ENCODE measurements at regions not wholly inside any gene's neighbourhood (a gene's known extent, or its start where the extent isn't known, plus 50 kb on each side); places are given as distances from the start of the nearest gene placed in this dataset.
"Not testable (repeated sequence)": the region's sequence is repeated elsewhere in the genome, so short reads cannot be mapped to it uniquely, and the experiment has no call there.

DNA sequence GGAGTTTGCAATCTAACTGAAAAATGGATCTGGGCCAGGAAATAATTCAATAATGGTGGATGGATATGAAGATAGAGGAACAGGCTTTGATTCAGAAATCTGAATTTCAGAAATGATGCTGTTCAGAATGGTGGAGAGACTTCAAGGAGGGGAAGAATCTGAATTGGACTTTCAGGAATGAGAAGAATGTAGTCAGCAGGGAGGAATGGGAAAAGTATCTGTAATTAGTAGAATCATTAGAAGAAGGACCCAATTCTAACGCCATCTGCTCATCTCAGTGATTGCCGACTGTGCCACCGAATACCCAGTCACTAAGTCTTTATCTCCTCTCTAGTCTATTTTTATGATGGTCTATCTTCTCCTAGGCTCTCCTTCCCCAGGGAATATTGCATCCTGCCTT, 363.2 kb downstream of the GALC start:
- ATAC-seq: no peak
- DNase-seq: no peak

GRCh38 chr14:87628780-87629179, 364.2 kb downstream of the GALC start:
- DNase-seq: no peak
- no peak for ATAC-seq

DNA sequence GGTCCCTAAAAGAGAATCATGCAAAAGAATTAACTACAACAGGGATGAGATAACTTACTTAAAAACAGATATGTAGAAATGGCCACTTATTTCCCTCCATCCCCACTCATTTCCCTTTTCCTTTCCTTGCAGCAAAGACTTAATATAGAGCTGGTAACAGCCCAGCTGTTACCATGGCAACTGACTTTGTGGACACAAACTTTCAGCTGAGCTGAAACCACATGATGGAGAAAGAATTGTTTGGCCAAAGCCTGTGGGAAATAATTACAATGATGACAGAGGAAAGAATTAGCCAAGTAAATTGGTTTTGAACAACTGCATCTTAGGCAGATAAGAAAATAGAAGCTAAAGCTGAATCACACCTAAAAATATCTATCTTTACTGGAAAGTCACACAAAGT, 364.9 kb downstream of the GALC start:
- DNase-seq: no peak
- ATAC-seq: no peak

GRCh38 chr14:87626266-87626665, 366.7 kb downstream of the GALC start:
- ATAC-seq (no peak), DNase-seq (no peak)

DNA sequence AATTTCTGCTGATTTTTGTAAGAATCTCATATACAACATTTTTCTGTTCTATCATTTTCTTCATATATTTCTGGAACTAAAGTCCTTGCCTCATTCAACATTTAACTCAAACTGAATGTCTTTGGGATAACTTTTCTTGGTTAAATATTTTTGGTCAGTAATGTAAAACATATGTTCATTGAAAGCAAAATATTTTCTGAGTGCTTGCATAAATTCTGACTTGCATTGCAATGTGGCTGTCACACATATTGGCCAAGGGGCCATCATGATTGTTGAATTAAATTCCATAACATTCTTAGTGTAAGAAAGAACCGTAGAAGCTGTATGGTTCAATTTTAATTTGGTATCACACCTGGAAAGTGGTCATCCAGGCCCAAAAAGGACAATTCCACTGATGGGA, 369.4 kb downstream of the GALC start:
- ATAC-seq (no peak), DNase-seq (no peak)

- DNase-seq: no peak
- no peak for ATAC-seq
Measured at GRCh38 chr14:87617079-87617478, 375.9 kb downstream of the GALC start.

DNA sequence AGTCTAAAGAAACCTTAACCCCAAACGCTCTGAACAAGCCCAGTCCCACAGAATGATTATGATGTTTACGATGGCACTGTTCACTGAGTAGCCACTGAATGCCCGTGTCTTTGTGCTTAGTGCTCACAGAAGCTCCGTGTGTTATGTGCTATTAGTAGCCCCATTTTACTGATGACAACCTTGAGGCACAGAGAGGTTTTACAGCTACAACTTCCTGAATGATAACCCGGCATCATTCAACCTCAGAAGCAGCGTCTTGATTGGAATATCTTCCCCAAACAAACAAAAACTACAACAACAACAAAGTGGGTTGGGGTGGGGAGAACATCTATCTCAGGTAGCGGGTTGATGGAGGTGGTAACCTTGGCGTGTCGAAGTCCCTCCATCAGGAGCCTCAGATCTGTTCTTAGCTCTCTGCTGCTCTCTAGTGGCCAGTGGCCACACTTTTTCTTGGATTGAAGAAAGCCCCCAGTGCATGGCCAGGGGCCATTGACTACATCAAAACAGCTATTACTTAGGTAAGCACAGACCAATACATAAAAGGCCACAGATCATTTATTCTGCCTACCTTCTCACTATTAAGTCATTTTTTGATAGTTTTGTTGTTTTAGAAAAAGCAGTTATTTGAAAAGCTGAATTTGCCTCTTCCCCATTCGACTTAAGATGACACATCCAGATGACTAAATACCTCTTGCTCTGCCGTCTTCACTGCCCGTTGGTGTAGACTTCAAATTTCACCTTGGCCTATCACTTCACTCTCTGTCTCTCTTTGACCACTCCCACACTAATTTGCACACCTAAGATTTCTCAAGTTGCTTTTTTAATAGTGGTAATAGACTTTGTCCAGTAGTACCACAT, 376.9 kb downstream of the GALC start:
- ATAC-seq: peak; percentile 36
- peak; percentile 50 for DNase-seq

DNA sequence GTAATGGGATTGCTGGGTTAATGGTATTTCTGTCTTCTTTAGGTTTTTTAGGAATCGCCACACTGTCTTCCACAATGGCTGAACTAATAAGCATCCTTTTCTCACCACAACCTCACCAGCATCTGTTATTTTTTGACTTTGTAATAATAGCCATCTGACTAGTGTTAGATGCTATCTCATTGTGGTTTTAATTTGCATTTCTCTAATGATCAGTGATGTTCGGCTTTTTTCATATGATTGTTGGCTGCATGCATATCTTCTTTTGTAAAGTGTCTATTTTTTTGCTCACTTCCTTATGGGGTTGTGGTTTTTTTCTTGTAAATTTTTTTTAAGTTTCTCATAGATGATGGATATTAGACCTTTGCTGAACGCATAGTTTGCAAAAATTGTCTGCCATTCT, 377.9 kb downstream of the GALC start:
- ATAC-seq: no peak
- DNase-seq: no peak

DNA sequence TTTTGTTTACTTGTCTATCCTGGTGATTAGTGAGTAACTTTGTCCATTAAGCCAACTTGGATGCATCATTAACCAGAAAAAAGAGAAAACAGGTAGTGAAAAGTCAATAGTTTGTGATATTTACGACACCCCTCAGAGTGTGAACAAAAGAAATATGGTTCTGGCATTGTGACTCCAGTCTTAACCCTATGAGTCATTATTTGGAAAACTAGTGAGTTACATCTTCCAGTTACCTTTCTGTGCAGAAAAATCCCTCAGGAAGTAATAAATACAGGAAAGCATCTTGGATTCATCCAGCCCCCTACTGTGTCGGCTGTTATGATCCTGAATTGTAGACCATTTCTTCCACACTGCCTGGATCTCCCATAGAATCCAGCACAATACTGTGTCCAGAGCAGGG, 379.1 kb downstream of the GALC start:
- DNase-seq (no peak), ATAC-seq (no peak)

GRCh38 chr14:87607056-87607455, 385.9 kb downstream of the GALC start:
- not testable (repeated sequence) for ATAC-seq, DNase-seq

DNA sequence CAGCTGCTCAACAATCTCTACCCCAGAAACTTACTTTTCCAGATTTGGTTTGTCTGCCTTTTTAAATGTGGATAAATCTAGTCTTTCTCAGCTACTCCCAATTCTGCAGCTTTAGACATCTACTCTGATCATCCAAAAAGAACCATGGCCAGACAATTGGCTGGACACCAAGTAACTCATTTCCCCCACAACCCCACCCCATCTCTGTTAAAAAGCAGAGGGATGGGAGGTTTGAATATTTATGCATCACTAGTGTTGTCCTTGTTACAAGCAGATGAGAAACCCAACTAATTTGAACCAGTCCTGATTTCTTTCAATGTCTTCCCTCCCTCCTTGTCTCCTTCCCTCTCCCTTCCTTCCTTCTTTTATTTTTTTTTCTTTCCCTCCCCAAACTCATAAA, 391.9 kb downstream of the GALC start:
- DNase-seq (no peak), ATAC-seq (no peak)

DNA sequence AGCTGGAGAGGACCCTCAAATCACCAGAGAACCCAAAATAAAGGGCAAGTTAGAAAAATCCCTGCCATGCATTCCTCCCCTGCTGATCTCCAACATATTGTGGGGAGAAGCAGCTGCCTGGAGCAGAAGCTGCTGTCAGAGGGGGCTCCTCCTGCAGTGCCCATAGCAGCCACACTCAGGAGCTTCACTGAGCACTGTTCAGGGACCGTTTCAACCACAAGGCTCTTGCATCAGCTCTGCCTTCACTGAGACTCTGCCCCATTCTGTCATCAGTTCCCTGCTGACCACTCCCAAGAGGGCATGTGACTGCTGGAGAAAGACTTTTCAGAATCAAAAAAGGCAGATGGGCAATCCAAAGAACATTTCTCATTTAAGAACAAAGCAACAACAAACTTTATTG, 392.7 kb downstream of the GALC start:
- DNase-seq: no peak
- ATAC-seq: no peak

GRCh38 chr14:87581298-87581697, 411.7 kb downstream of the GALC start:
- ATAC-seq (no peak), DNase-seq (no peak)

DNA sequence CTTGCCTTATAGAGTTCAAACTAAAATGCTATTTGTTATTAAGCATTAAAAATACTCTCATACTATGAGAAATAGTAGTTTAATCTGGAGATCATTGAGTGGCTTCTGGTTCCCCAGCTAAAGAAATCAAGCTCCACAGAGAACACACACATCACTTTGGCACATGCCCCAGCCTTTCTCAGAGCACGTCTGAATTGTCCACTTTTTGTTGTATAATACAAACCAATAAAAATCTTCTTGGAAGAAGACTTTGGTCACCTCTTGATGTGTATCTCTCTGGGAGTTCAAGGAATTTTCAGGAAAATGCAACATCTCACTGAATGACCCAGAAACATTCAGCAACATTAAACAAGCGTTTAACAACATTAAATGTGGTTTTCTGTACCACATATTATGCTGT, 413.9 kb downstream of the GALC start:
- ATAC-seq: no peak
- no peak for DNase-seq

DNA sequence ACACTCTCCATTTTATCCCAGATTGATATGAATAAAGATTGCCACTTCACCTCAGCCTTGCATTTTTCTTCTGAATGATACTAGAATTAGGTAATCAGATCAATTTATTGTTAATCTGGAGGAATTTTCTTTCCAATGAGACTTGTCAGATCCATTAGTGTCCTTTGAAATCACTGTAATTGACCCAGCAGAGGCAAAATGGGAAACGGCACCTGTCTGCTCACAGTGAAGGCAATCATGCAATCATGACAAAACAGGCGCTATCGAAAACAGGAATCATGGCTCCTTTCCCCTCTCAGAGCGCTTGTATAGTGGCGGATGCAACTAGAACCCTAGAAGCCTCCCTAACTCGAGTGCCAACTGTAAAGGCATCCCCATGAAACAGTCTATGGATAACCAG, 417.6 kb downstream of the GALC start:
- DNase-seq (no peak), ATAC-seq (no peak)

- ATAC-seq (no peak), DNase-seq (no peak)
Measured at GRCh38 chr14:87573591-87573990, 419.4 kb downstream of the GALC start.

GRCh38 chr14:87567618-87568295, 425.2 kb downstream of the GALC start:
- DNase-seq: no peak
- no peak for ATAC-seq

DNA sequence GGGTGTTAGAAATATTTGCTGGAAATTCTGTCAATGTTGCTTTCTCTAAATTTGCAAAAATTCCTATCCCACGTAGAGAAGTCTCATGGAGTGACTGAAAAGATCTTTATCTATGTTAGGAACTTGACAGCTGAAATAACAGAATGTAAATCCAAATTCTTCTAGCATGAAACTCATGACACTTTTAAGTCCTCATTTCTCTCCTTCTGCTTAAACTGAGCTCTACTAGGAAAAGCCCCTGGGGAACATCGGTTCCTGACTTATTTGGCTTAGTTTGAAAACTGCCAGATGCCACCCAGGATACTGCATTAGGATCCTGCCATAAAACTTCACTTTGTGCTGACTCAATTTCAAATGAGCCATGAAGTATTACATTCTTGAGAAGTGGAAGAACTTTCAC, 426.0 kb downstream of the GALC start:
- no peak for ATAC-seq
- DNase-seq: no peak

GRCh38 chr14:87547536-87547935, 445.4 kb downstream of the GALC start:
- DNase-seq: no peak
- no peak for ATAC-seq

- no peak for ATAC-seq
Measured at GRCh38 chr14:87542288-87542687, 450.7 kb downstream of the GALC start.

GRCh38 chr14:87540339-87540738, 452.6 kb downstream of the GALC start:
- DNase-seq (no peak), ATAC-seq (no peak)

More at GRCh38 chr14:87542288-87542687, 450.7 kb downstream of the GALC start:
- no peak for DNase-seq

DNA sequence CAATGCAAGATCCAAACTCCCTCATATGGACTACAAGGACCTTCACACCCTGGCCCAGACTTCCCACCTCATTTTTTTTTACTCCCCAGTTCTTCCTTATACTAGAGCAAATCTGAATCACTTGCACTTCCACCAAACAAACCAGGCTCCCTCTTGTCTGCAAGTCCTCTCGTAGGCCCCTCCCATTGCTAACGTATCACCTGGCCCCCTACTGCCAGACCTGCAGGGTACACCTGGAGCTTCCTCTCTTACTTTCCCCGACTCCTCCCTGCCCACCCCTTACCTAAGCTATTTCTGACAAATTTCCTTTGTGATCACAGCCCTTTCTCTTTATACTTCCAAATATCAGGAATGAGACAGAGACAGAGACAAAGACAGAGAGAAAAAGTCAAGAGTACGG, 463.9 kb downstream of the GALC start:
- DNase-seq (no peak), ATAC-seq (no peak)

- ATAC-seq (no peak), DNase-seq (no peak)
Measured at GRCh38 chr14:87526731-87527130, 466.3 kb downstream of the GALC start.

GRCh38 chr14:87524011-87524410, 469.0 kb downstream of the GALC start:
- DNase-seq (no peak), ATAC-seq (no peak)

All from stimulated activated naive CD8-positive, alpha-beta T cell treated with anti-CD3 and anti-CD28 coated beads, Interleukin-15, Interleukin-2, amounts not matched to agents 100 U/mL and 50 U/mL, for 24 hours (primary cell).